Left lung (tissue), 4 donors: ENCODE measurements at regions not wholly inside any gene's neighbourhood (a gene's known extent, or its start where the extent isn't known, plus 50 kb on each side); places are given as distances from the start of the nearest gene placed in this dataset.

ENCODE experiments used
- ATAC-seq: fragments of 200-7000 bp; cut with Tn5 transposase; one replicate; pipeline ENCODE4 v1.9.1; 2020; ENCODE audit warnings: moderate library complexity
- DNase-seq, 4 donors: peaks; one replicate each; pipeline ENCODE4 v3.0.0-alpha.2; 2013 to 2020
- H3K27ac ChIP-seq, 2 donors: fragments of 200-600 bp; sonication (generic) in 1 of 2; one replicate each; pipeline versions ENCODE4 v1.5.0 to v1.8.0; 2020 to 2021
- H3K27me3 ChIP-seq, 2 donors: fragments of 200-600 bp; sonication (generic) in 1 of 2; one replicate each; pipeline versions ENCODE4 v1.5.0 to v1.8.0; 2020 to 2021
- H3K36me3 ChIP-seq, 2 donors: fragments of 200-600 bp; sonication (generic) in 1 of 2; one replicate each; pipeline versions ENCODE4 v1.5.0 to v1.8.0; 2020 to 2021
- H3K4me1 ChIP-seq, 2 donors: fragments of 200-600 bp; one replicate each; pipeline ENCODE4 v1.8.0; 2021
- H3K4me3 ChIP-seq, 2 donors: fragments of 200-600 bp; sonication (generic) in 1 of 2; one replicate each; pipeline versions ENCODE4 v1.5.0 to v1.8.0; 2020 to 2021; ENCODE audit warnings: mild to moderate bottlenecking in 1 of 2
- H3K9me3 ChIP-seq, 2 donors: fragments of 200-600 bp; sonication (generic) in 1 of 2; one replicate each; pipeline versions ENCODE4 v1.5.0 to v1.8.0; 2020 to 2021
- intact Hi-C, 2 donors: fragments of 100-400 bp; cut with DNase I; formaldehyde crosslinking; loops; one replicate each; pipeline versions ENCODE4 v1.11.2 to v1.14.2; 2022
- TF ChIP-seq, protein P1 (sequence below), 2 donors: fragments of 200-600 bp; sonication (generic) in 1 of 2; IDR thresholded peaks; one replicate each; pipeline versions ENCODE4 v1.5.0 to v1.8.0; 2021; ENCODE audit warnings: antibody characterized with exemption in 2 of 2
- donor health status: DM: no; HTN: yes; CAD: no.
- donor health status: DM: no; HTN: no; CAD: no.

DNA sequence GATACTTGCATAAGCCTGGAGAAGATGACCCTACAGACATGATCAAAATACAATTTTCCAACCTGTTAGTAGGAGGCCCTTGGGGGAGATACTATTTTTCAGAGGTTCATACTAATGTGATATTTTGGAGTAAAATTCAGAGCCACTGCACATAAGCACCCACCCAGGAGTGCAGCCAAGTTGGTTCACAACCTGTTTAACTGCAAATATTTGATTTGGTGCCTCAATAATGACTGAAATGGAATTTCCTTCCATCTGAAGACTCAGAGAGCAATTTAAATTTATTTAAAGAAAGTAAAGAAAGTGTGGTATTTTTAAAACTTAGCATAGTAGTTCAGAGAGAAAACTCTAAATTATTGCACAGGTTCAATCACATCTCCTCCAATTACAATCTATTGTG, 77.5 kb upstream of the FBN2 start:
- Histone ChIP-seq H3K4me1 (no peaks in the 10 kb centered on the region), H3K27ac (no peak overlapping the region), H3K36me3 (no peaks in the 10 kb centered on the region), H3K9me3 (no peaks in the 10 kb centered on the region), H3K4me3 (no peak overlapping the region), H3K27me3 (no peaks in the 10 kb centered on the region)
- no peak for ATAC-seq
- intact Hi-C loops: no loop called here
- peak in 1 of 4 donors; percentile 28 for DNase-seq
- TF ChIP-seq, protein P1, sequence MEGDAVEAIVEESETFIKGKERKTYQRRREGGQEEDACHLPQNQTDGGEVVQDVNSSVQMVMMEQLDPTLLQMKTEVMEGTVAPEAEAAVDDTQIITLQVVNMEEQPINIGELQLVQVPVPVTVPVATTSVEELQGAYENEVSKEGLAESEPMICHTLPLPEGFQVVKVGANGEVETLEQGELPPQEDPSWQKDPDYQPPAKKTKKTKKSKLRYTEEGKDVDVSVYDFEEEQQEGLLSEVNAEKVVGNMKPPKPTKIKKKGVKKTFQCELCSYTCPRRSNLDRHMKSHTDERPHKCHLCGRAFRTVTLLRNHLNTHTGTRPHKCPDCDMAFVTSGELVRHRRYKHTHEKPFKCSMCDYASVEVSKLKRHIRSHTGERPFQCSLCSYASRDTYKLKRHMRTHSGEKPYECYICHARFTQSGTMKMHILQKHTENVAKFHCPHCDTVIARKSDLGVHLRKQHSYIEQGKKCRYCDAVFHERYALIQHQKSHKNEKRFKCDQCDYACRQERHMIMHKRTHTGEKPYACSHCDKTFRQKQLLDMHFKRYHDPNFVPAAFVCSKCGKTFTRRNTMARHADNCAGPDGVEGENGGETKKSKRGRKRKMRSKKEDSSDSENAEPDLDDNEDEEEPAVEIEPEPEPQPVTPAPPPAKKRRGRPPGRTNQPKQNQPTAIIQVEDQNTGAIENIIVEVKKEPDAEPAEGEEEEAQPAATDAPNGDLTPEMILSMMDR (IDR thresholded peaks at IDR 0.05): no peak

DNA sequence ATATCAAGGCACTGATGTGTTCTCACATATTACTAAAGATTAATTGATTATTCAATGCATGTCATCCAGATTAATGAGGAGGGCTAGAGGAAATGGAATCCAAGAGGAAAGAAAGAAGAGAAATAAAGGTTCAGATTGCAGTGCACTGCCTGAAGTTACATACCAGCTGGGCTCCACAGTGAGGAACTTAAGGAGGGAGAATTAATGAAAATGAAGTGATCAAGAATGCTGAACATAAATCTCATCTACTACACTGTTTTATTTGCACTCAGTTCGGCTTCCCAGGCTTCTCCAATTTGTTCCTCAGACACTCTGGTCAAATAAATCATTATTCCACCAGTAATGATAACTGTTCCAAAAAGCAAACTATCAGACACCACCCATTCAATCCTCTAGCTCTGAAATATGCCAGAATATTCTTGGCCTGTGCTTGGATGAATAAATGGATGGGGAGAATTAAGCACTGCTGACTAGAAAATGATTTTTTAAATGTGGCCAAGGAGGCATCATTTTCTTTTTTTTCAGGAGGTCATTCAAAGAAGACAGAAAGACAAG, 88.6 kb upstream of the FBN2 start:
- Histone ChIP-seq H3K9me3 (no peaks in the 10 kb centered on the region), H3K36me3 (no peaks in the 10 kb centered on the region), H3K4me3 (no peak overlapping the region), H3K27me3 (no peaks in the 10 kb centered on the region), H3K4me1 (no peaks in the 10 kb centered on the region), H3K27ac (no peak overlapping the region)
- no peak for ATAC-seq
- DNase-seq: no peak
- intact Hi-C loops: no loop called here
- TF ChIP-seq, protein P1 (IDR thresholded peaks at IDR 0.05): no peak

GRCh38 chr5:128627939-128628338, 89.9 kb upstream of the FBN2 start:
- no peaks in the 10 kb centered on the region for H3K4me1 ChIP-seq
- no peak overlapping the region for H3K27ac ChIP-seq
- TF ChIP-seq, protein P1 (IDR thresholded peaks at IDR 0.05): no peak
- no peak for DNase-seq
- H3K36me3 ChIP-seq: no peaks in the 10 kb centered on the region
- H3K27me3 ChIP-seq: no peaks in the 10 kb centered on the region
- intact Hi-C loops: no loop called here
- no peak overlapping the region for H3K4me3 ChIP-seq
- no peaks in the 10 kb centered on the region for H3K9me3 ChIP-seq
- no peak for ATAC-seq

GRCh38 chr5:128629157-128629556, 91.1 kb upstream of the FBN2 start:
- ATAC-seq (no peak), DNase-seq (no peak)
- Histone ChIP-seq H3K9me3 (no peaks in the 10 kb centered on the region), H3K27me3 (no peaks in the 10 kb centered on the region), H3K27ac (no peak overlapping the region), H3K4me3 (no peak overlapping the region), H3K36me3 (no peaks in the 10 kb centered on the region), H3K4me1 (no peaks in the 10 kb centered on the region)
- TF ChIP-seq, protein P1 (IDR thresholded peaks at IDR 0.05): no peak
- intact Hi-C loops: no loop called here

- Histone ChIP-seq H3K4me1 (no peaks in the 10 kb centered on the region), H3K27me3 (no peaks in the 10 kb centered on the region), H3K27ac (no peak overlapping the region), H3K36me3 (no peaks in the 10 kb centered on the region), H3K9me3 (no peaks in the 10 kb centered on the region), H3K4me3 (no peak overlapping the region)
- no peak for ATAC-seq
- TF ChIP-seq, protein P1 (IDR thresholded peaks at IDR 0.05): no peak
- no peak for DNase-seq
- intact Hi-C loops: no loop called here
These were observed 92.1 kb upstream of the FBN2 start for GRCh38 chr5:128630121-128630520.
